NCI-H1417 treated with DMSO at 0.1 percent for 48 hours (cell line): ENCODE measurements at regions not wholly inside any gene's neighbourhood (a gene's known extent, or its start where the extent isn't known, plus 50 kb on each side); places are given as distances from the start of the nearest gene placed in this dataset.

Source experiments
- DNase-seq: peaks from one replicate; lab custom pipeline; 2025; lab: John Stamatoyannopoulos, UW

DNA sequence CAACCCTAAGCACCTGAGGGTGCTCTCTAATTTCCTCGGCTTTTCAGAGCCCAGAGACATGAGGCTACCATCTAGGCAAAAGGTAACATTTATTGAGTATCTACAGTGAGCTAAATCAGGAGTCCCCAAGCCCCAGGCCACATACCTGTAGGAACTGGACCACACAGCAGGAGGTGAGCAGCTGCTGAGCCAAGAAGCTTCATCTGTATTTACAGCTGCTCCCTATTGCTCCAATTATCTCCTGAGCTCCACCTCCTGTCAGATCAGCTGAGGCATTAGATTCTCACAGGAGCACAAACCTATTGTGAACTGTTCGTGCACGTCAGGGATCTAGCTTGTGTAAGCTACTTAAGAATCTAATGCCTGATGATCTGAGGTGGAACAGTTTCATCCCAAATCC lies 70.2 kb downstream of the RND3 start:
- no peak for DNase-seq

DNA sequence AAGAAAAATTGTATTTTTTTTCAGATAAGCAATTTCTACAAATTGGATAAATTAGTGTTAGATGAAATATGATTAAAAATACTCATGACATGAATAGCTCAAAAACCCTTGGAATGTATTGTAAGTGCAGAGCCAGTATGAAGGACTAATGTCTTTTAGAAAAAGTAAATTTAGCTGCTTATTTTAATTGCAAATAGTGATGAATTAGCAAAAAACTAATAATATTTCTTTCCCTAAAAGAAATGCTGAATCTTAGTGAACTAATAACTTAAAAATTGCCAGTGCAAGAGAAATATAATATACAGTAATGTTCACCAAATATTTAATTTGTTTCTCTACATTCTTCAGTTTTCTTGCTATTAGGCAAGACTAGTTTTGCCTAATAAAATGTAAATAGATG lies 72.4 kb downstream of the RND3 start:
- DNase-seq = no peak

DNA sequence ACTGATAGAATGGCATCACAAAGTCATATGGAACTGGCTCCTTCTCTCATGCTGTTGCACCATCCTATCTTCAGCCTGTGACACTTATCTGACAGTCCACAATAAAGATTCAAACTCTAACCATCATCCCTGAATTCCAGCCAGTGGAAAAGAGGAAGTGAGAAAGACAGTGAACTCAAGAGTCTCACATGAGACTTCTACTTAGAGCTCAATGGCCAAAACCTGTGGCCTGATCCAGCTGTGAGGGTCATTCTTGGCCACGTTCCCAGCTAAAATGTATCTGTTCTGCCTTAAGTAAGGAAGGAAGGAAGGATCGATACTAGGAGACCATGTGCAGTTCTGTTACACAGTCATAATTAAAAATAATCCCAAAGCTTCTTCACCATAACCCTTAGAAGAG lies 73.6 kb downstream of the RND3 start:
- no peak for DNase-seq

DNA sequence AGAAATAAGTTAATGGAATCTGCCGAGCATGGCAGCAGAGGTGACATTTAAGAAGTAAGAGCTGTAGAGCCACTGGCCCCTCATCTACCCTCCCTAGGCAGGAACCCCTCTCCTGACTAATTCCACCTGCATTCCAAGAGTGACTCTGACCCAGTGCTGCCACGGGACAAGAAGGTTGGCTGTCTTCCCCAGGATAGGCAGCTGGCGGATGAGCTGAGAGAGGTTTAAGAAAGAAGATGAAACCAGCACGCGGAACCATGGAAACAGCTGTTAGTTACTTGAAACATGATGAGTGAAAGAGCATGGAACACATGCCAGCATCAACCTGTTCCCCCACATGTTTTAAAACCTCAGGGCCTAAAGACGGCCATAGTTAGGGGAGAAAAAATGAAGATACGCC lies 74.1 kb downstream of the RND3 start:
- no peak for DNase-seq

DNA sequence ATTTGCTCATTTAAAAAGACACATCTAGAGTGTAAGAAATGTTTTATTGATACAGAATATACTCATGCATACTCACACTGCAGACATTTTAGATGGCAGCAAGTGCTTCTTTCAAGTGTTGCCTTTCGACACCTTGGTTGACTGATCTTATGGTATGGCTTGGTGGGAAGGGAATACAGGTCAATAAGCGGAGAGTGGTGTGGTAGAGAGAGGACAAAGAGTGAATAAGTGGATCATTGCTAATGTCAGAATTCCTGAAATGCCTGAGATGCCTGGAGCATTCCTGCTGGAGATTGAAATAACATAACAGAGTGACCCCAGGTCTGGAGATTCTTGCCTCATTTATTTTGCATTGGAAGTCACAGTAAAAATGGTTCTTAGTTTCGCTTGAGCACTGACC lies 76.7 kb downstream of the RND3 start:
- no peak for DNase-seq

DNA sequence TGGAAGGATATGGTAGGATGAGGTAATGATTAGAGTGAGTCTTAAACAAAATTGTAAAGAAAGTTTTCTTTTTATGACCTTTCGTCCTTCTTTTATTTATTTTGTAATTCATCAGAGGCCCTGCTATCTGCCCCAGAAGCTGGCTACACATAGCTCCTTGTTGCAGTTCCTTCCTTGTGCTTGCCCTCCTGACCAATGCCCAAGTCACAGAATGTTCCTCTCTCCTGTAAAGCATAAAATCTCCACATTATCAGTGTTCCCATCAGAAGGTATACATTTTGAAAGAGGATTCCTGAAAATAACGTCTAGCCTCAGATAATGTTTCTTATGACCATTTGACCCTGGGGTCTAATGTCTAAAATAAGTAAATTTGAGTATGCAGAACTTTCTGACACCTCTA lies 78.3 kb downstream of the RND3 start:
- no peak for DNase-seq

DNA sequence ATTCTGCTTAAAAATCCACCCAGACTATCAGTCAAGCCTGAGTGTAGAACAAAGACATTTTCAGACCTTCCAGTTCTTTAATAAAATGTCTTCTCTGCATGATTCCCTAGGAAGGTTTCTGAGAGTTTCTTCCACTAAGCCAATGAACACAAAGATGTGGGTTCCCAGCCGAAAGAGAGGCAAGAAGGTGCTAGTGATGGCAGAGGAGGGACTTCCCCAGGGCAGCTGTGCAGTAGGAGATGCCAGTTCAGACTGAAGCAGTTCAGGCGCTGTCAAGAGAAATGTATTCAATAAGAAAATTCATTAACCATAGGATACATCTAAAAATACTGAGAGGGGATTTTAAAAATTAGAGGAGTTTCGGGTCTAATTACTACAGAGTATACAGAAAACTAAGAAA lies 83.3 kb downstream of the RND3 start:
- no peak for DNase-seq

DNA sequence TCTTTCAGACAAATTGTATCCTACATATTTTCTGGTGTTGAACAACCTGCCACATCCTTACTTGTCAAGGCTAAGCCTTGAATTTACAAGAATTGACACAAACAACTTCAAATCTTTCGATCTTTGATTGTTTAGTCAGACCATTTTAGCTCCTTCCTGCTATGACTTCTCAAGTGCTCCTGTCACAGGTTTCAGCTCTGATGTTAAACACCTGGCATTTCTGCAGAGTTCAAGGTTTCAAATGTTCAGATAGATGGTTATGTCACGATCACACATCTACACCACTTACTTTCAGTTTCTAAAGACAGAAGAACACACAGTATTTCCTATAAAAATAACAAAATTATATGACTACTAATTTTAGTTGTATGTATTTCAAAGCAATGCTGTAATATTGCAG lies 84.0 kb downstream of the RND3 start:
- DNase-seq = no peak

DNA sequence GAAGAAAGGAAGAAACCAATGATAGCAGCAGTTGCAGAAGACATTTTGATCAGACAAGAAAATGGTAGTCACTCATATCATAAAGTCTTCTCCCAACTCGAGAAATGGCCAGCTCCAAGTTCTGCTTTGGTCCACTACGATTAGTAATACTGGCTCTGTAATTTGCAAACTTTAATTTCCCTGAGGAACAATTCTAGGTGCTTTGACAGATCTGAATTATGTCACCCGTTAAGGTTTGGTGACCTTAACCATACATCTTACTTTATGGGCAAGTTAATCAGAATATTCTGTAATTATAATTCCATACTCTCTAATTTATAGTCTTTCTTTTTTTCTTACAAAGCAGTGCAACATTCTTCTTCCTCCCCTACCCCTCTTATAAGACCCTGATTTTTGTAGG lies 84.5 kb downstream of the RND3 start:
- no peak for DNase-seq

DNA sequence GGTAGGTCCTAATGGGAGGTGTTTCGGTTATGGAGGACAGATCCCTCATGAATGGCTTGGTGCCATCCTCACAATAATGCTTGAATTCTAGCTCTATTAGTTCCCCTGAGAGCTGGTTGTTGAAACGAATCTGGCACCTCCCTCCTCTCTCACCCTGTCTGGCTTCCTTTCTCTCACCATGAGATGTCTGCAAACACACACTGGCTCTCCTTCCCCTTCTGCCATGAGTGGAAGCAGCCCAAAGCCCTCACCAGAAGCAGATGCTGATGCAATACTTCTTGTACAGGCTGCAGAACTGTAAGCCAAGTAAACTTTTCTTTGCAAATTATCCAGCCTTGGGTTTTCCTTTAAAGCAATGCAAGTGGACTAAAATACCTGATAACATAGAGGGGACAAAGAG lies 86.6 kb downstream of the RND3 start:
- no peak for DNase-seq

DNA sequence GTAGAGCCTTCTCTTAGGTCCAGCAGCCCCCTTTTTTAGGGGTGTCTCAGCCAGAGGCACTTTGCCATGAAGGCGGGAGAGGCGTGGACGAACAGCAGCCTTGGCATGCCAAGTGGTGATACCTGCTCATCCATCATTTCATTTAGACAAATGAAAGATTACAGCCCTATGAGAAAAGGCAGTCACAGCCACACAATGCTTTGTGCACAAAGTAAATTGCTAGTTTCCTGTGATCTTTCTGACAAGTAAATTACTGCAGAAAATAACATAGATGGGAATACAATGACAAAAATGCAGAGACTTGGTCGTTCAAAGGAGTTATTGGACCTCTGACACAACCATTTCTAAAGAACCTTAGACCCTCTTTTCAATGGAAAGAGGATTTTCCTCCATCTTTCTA lies 94.9 kb downstream of the RND3 start:
- no peak for DNase-seq

DNA sequence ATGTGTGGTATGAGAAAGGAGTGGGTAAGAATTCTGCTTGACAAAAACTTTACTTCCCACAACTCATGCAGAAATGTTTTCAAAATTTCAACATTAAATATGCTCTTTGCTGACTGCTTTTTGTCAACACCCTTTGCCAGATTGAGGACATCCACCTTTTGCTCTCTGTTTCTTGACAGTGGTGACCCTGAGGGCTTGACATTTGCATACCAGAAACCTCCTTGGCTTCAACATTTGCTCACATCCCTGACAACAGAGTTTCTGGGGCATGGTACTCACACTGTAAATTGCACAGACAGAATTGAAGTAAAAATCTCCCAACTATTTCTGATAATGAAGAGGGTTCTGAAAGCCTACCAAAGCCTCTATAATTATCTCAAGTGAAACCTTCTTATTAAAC lies 95.7 kb downstream of the RND3 start:
- DNase-seq = no peak

DNA sequence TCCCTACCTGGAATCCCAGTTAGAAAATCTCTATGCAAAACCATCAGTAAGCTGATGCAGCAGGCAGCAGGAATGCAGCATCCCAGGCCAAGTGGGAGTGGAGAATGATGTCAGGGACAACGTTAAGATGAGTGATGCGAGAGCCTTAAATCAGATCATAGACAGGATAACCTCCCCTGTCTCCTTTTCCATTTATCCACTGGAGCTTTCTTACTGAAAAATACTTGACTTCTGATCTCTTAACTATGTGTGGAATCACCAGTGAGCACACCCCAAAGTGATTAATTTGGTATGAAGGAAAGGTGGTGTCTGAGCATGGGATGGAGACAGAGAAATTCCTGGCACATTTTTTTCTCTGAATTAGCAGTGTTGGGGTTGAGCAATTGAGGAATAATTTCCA lies 98.0 kb downstream of the RND3 start:
- no peak for DNase-seq

DNA sequence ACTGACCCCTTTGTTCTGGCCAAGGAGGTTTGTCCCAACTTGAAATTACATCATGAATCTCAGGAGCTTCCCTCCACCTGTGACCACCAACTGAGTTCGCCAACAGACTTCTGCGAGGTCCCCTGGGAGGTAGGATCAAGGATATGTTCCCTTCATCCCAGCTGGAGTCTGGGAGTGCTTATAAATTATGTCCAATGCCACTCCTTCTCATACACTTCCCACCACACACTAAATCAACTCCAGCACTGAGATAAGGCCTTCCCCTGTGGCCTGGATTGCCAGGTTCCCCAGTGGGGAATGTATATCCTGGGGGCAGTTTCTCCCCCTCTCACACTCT lies 99.2 kb downstream of the RND3 start:
- no peak for DNase-seq

DNA sequence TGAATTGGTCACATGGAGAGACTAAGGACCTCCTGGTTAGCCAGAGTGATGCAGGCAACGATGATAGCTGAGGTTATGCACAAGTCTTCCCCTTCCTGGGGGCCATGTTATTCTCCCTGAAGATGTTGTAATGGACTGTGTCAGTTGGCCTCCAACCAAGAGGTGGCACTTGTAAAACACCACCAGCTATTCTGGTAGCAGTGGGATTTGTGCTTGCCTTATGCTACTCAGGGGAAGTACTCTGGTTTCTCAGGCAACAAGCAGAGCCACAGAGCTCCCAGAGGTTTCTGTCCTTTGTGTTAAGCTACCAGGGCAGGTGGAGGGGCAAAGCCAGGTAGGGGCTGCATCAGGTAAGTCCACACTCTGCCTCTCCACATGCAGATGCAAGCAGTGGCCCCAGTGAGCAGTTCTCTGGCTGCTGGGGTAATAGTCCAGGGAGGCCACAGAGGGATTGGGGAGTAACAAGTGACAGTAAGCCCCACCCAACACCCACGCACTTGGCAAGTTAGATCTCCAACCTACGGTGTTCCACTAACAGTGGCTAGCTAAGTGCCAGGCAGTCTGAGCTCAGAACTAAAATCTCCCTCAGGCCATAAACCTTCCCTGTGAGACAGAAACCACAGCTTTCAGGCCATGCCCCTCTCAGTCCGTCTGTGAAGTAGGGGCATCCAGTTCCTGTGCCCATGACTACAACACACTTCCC lies 99.7 kb downstream of the RND3 start:
- no peak for DNase-seq

DNA sequence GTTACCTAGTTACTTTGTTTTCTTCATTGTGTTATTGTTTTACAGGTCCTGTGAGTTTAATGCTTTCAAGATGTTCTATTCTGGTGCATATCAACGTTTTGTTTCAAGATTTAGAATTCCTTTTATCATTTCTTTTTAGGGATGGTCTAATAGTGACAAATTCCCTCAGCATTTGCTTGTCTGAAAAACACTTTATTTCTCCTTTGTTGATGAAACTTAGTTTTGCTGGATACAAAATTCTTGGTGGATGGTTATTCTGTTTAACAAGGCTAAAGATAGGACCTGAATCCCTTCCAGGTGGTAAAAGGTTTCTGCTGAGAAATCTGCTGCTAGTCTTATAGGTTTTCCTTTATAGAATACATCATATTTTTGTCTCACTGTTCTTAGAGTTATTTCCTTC lies 102.3 kb downstream of the RND3 start:
- no peak for DNase-seq

DNA sequence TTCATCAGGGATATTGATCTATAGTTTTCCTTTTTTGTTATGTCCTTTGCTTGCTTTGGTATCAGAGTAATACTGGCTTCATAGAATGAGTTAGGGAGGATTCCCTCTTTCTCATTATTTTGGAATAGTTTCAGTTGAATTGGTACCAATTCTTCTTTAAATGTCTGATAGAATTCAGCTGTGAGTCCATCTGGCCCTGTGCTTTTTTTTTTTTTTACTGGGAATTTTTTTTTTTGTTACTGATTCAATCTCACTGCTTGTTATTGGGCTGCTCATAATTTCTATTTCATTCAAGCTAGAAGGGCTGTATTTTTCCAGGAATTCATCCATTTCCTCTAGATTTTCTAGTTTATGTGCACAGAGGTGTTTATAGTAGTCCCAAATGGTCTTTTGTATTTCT lies 103.9 kb downstream of the RND3 start:
- DNase-seq = no peak

DNA sequence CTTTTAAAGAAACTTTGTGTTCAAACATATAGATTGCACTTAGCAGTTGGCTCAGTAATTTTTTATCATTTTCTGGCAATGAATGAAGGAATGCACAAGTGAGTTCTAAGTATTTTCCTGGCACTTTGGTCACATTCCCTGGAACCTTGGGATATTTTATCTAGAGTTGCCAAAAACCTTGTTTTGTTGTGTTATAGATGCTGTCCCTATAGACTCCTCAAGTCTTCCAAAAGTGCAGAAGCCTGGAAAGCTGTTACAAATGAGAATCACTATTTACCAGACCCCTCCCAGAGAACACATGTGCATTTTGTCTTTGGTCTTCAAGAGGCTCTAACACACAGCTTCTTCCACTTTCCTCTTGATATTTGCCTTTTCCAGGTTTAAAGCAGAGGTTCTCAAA lies 108.3 kb downstream of the RND3 start:
- DNase-seq = no peak

DNA sequence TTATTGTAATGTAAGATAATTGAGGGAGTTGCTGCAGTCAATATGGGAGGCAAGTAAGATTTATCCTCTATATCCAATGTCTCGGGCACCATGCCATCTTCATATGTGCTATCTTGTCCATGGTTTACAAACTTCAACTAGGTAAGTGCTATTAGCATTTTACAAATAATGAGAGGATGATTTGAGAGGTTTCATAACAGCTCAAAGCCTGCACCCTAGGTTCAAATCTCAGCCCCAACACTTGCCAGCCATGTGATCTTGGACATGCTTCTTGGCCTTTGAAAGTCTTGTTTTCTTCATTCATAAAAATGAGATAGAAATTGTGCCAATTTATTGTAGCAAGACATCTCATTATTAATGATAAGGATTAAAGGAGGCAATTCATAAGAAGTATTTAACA lies 108.8 kb downstream of the RND3 start:
- no peak for DNase-seq

DNA sequence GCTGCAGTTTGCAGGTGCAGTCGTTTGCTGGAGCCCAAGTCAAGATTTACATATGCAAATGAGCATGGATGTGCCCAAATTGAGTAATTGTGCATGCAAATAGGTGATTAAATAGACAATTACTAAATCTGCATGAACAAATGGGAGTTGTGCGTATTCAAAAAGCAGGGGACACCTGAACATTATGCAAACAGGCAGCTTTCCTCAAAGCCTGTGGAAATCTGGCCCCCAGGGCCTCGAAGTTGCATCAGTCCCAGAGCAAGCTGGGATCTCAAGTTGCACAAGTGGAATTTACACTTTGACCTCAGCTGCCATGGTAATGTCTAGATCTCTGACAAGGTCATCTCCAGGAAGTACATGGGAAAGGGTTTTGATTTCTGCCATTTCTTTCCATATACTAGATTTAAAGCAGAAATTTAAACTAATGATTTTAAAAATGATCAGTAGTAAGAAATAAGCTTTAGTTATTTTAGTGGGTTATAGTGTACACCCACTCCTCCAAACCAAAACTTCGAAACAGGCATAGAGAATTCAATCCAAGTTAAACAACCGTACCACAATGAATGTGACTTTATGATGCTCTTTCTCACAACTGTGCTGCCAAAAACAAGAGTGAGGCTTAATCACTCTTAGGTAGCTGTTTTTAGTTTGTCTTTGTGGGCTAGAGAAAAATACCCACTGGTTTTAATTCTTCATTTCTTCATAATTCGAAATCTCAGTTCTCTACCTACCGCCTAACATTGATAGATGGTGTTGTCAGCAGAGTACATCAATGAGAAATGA lies 110.7 kb downstream of the RND3 start:
- no peak for DNase-seq

DNA sequence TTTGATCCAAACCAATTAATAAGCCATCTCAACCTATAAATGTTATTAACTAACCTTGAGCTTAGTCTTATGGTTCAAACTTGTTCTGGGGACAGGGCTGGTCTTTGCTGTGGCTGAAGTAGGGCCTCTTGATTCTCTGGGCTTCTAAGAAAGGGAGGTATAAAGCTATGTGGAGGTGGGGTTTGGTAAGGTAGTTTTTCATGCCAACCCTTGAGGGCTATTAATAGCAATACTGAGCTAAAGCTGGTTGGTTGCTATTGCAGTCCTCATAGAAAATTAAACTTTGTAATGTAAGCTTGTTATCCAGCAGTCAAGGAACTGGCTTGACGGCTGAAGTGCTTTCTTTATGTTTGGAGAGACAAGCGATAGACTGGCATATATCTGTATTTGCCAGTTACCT lies 112.1 kb downstream of the RND3 start:
- DNase-seq = no peak

DNA sequence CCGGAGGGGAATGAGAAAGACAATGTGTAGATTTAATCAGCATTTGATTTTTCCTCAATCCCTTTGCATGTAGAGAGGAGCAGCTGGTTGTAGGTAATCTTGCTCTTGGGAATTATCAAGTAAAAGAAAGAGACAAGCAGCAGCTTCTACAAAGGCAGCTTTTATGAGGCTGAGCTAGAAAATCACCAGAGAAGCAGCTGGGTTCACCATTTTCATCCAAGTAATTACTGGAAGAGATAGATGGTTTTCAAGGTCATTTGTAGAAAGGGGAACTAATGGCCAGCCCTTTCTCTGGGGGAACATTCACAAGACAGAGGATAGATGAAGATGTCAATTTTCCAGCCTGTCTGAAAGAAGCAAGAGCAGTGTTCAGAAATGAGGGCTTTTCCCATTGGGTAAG lies 113.0 kb downstream of the RND3 start:
- no peak for DNase-seq

DNA sequence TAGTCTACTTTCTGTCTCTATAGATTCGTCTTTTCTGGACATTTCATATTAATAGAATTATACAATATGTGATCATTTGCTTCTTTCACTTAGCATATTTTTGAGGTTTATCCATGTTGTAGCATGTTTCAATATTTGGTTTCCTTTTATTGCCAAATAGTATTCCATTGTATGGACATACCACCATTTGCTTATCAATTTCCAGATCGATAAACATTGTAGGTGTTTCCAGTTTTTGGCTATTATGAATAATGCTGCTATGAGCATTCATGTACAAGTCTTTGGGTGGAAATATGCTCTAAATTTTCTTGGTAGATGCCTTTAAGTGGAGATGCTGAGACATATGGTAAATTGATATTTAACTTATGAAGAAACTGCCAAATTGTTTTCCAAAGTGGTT lies 114.1 kb downstream of the RND3 start:
- DNase-seq = no peak
